HG03097 (cell line): ENCODE measurements at regions not wholly inside any gene's neighbourhood (a gene's known extent, or its start where the extent isn't known, plus 50 kb on each side); places are given as distances from the start of the nearest gene placed in this dataset.
"Not testable (repeated sequence)": the region's sequence is repeated elsewhere in the genome, so short reads cannot be mapped to it uniquely, and the experiment has no call there.

ENCODE experiments used
- ATAC-seq: cut with Tn5 transposase; IDR thresholded peaks from one replicate; pipeline ENCODE4 v1.9.1; 2021; ENCODE audit not compliant: unreplicated experiment, low FRiP score

DNA sequence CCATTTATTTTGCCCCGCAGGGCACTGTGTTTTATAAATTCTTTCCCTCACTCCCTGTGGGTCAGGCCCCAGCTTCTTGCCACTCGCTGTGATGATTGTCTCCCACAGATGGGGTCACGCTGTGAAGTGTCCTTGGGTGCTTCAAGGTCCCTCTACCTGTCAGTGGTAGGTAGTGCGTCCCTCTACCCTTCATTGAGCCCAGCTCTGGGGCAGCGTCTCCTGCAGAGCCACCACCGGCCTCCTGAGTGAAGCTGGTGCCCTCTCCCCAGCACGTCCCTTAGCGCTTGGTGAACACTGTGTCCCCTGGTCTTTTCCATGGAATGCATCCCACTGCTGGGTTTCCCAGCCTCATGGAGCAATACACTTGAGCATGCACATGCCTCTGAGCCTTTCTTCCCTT is 108.2 kb downstream of the NRN1 start:
- no peak for ATAC-seq

DNA sequence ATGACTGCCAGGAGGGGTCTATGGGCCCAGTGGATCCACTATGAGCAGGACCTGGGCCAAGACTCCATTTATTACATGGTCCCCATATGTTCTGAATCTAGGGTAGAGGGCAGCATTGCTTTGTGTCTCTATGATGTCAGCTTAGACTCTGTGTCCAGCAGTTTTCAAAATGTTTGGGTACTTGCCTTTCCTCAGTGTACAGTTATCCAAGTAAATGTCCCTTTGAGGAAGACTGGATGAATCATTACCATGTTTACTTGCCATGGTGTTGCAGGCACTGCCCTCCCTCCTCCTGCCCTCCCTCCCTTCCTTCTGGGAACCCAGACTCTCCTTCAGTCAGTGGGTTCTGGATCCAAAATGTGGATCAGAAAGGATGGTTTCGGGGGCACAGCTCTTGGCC is 108.6 kb downstream of the NRN1 start:
- no peak for ATAC-seq

DNA sequence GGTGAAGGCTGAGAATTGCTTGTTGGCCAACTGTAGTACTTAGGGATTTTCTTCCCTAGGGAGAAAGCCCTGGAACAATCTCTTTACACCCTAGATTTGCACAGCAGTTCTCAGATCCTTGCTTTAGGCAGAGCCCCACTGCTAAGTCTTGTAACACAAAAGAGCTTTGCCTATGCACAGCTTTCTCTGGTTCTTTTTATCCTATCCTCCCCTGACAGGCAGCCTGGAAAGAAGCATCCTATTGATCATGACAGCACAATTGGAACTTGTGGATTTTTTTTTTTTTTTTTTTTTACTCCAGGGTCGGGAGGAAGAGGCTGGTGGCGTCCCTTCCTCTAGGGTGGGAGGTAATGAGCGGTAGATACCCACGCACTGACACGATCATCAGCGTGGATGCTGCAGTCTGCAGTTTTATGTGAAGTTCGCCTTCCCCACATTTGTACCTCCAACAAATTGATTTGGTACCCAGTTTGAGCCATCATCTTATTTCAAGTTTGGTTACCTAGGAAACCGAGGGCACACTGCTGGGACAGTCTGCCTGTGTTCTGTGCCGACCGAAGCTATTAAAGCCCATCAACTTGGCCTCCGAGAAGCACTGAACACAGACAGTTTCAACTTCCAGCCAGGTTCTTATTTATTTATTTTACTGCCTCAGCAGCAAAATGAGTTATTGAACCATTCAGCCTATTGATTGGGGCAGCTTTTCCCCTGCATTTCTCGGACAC is 110.1 kb downstream of the NRN1 start:
- no peak for ATAC-seq

DNA sequence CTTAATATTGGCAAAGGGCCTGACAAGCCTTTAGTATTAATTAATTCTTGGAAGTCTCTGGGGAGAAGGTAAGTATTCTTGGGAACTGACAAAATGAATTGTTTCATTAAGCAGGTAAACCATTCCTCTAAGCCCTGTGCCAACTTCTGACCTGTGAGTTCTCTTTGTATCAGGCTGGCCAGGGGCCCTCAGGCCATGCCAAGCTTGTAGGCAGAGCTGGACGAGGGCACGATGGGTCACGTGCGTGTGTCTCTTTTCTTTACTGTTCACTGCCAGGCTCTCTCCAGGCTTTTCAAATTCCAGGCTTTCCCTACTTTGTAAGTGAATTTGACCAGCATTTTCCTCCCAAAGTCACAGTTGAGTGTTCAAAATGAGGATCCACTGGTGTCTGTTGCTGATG is 112.4 kb downstream of the NRN1 start:
- ATAC-seq: no peak

DNA sequence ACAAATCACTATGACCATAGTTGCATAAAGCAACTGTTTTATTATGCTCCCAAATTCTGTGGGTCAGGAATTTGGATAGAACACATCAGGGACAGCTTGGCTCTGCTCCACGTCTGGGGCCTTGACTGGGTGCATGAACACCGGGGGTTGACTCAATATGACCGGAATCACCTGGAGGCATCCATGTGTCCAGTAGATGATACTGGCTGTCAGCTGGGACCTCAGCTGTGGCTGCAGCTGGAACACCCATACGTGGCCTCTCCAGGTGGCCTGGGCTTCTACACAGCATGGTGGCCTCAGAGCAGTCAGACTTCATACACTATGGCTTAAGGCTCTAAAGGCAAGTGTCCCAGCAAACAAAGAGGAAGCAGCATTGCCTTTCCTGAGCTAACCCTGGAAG is 113.4 kb downstream of the NRN1 start:
- ATAC-seq: no peak

DNA sequence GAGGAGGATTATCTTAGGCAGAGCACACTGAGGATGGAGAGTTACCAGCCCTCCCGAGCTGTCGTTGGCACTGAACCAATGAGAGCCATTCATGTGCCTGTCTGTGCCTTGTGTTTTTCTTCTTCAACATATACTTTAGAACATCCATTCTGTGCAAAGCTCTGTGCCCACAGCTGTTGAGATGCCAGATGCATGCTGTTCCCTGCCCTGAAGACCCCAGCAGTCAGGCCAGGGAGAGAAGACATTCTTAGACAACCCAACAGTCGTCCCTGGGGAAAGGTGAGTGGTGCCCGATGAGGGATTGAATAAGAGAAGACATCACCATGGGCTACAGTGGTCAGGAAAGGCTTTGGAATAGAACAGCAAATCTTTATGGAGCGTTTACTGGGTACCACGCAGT is 114.1 kb downstream of the NRN1 start:
- ATAC-seq: no peak

DNA sequence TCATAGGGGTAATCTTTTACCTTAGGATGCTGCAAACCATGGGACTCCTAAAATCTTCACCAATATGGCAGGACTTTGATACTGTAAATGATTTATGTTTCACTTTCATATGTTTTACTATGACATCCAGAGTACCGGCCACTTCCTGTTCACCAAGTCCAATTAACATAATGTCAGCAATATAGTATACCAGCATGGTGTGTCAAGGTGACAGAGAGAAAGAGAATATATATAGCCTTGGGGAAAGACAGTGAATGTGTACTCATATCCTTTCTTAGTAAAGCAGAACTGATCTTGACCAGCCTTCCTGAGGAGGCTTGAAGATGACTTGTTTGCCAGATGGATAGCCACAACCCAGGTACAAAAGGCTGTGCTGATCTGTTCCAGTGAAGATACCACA is 127.9 kb downstream of the NRN1 start:
- no peak for ATAC-seq

DNA sequence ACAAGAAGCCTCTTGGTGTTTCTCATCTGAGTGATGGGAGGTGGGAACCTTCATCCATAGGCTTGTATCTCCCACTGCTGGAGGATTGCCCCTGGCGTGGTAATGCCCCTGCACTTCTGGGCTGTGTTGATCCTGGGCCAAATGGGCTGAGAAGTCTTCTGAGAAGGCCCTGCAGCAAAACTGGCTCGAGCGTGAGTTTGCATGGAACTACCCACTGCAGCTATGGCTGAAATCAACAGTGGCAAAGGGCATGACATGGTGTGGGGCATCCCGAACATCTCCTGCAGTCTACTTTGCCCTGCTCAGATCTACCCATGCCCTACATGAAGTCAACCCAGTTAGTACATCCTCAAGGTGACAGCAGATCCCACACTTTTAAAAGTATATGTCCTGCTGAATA is 130.6 kb downstream of the NRN1 start:
- no peak for ATAC-seq

DNA sequence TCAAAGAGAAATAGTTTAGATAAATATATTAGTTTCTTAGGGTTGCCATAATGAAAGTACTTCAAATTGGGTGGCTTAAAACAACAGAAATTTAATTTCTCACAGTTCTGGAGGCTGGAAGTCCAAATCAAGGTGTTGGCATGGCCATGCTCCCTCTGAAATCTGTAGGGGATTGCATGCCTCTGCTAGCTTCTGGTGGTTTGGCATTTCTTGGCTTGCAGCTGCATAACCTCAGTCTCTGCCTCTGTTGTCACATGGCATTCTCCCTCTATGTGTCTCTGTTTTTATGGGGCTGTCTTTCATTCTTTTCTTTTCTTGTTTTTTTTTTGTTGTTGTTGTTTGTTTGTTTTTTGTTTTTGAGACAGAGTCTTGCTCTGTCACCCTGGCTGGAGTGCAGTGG is 132.7 kb downstream of the NRN1 start:
- ATAC-seq: not testable (repeated sequence)

DNA sequence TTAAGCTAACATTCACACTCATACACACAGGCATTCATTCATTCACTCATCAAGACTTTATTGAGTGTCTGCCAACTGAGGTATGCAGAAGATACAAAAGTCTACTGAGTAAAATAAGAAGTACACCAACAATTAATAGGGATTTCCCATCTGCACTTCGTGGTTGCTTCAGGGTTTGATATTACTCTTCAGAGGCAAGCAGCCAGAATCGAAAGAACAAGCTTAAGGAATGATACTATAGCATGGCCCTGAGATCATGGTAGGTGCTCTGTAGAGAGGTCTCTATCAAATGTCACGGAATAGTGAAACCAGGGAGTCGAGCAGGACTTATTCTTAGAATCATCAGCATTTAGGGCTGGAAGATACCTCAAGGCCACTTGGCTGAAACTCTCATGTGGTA is 135.4 kb downstream of the NRN1 start:
- no peak for ATAC-seq

DNA sequence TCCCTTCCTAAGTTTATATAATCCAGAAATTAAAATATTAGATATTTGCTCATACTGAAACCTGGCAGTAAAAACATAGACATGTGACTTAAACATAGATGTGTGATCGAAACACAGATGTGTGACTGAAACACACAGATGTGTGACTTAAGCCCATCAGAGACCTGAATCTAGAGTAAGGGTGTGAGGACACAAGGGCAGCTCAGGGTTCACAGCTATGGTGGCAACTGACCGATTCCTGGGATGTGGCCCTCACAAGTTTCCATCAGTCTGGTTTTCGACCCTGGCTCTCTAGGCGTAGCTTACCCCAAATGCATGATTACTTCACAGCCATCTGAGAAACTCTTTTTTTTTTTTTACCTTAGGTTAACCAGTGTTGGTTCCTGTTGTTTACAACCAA is 137.0 kb downstream of the NRN1 start:
- no peak for ATAC-seq

DNA sequence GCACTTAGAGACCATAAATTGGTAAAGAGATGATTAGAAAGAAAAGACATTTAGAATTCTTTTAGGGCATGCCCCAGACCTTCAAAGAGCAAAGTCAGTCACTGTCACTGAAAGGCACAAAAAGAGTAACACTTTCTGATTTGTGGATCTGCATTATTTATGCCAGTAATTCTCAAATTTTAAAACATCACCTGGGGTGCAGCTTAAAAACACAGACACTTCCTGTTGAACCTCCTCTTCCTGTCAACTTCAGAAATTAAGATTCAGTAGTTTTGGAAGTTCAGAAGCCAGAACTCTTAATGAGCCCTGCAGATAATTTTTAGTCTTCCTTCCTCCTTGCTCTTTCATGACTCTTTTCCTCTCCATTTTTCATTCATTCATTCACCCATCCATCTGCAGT is 137.5 kb downstream of the NRN1 start:
- no peak for ATAC-seq

DNA sequence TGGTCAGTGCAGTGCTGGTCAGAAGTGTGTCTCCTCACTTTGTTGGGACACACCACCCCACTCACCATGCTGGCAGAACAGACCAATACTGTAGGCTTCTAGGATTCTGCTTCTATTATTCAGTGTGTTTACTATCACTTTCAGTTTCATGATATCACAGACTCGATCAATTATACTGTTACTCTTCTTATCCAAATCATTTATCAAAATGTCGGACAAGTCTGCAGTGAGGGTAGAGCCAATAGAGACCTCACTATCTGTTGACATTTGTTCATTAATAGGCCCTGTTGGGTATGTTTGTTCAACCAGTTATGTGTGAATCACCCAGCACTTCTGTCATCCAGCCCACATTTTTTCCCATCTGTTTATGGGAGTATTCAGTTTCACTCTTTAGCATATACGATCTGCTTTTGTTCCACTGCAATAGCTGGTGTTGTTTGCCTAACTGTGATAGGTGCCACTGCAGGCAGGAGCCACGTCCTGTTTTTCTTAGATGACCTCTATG is 140.1 kb downstream of the NRN1 start:
- ATAC-seq: no peak

DNA sequence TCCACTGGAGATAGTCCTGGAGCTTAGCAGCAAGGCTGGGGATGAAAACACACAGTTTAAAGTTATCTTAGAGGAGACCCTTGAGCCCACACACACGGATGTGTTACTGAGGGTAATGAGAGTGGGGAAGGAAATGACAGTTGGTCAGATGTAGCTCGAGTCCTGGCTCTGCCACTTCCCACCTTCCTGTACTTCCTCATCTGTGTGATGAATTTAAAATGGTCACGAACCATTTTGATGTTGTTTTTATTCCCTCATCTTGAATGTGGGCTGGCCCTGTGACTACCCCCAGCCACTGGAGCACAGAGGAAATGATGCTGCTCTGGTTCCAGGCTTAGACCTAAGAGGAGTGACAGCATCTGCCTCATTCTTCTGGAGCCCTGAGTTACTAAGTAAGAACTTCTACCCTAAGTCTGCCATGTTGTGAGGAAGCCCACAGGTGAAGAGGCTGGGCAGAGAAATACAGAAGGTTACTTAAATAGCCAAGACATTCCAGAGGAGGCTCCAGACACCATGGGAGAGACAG is 141.2 kb downstream of the NRN1 start:
- ATAC-seq: no peak

DNA sequence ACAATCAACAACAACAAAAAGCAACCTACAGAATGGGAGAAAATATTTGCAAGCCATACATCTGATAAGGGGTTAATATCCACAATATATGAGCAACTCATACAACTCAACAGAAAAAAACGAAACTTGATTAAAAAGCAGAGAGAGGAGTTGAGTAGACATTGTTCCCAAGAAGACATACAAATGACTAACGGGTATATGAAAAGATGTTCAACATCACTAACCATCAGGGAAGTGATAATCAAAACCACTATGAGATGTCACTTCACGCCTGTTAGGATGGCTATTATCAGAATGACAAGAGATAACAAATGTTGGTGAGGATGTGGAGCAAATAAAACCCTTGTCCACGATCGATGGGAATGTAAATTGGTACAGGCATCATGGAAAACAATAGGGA is 145.9 kb downstream of the NRN1 start:
- no peak for ATAC-seq

DNA sequence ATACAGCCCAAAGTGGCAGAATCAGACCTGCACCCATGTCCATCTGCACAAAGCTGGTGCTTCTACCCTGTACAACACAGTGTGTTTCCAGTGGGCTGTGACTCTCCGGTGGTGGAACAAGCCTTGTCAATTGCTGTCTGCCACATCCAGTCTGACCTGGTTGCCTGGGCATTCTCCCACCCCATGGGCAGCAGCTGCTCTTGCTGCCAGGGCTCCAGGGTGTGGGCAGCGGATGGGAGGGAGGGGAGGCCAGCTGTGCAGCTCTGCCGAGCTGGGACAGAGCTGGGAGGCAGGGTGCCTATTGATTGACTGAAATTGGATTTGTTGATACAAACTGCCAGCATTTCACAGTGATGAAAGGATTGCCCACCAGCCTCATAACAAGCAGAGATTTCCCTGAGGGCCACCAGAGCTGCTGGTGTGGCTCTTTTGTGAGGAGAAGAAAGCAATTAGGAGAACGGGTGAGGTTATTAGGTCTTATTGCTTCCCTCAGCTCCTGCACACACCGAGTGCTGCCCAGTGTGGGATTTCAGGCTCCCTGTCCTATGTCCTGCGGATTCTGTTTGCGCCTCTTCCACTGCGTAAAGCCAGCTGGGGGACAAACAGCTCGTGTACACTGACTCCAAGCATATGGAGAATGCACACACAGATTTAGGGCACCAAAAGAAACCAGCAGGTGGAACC is 150.8 kb downstream of the NRN1 start:
- no peak for ATAC-seq

DNA sequence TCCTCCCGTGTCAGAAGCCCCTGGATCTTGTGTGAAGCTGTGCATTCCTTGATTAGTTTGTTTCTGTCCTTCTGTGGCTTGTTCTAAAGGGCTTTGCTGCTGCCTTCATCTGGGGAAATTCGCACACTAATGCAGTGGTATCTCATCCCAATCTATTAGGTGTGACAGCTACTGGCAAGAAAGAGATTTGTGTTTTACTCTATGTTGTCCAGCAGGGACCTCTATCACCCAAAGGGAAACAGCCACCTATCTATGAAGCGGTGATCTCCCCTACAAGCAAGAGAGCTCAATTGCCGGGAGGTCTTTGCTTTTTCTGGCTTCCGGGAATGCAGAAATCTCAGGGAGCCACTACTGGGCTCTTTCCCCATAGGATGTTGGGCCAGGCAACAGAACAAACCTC is 151.8 kb downstream of the NRN1 start:
- no peak for ATAC-seq

DNA sequence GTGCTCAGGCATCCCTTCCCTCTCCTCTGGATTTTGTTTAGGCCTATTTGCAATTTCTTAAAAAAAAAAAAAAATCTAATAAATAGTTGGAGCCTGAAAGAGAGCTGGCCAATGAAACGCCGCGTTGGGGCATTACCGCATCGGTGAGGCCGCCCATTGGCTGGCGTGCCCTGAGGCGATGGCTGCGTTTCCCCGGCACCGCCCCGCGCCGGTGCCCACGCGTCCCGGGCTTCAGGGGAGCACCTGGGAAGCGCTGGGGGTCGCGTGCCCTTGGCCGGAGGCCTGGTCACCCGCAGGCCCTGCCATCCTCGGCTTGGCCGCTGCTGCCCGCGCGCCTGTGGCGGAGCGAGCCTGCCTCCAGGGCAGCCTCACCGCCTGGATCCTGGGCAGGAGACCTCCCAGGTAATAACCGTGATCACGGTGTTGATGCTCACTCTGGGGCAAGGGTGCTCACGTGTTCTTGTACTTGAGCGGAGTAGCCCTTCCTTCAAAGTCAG is 155.4 kb downstream of the NRN1 start:
- no peak for ATAC-seq

DNA sequence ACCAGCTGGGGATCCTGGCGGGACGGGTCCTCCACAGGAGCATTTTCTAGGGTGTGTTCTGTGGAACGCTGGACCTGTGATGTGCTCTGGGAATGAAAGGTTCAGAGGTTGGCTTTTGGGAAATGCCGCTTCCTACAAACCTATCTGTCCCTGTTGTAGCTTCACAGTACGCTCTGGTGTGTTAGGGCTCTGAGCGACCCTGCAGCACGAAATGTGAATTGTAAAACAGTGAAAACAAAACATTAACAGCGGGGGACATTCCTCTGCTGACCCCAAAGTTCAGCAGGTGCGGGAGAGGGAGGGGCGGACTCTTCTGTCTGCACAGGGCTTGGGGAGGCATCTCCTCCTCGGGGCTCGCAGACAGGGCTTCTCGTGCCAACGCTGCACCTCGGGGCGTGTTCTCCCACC is 155.9 kb downstream of the NRN1 start:
- ATAC-seq: no peak

DNA sequence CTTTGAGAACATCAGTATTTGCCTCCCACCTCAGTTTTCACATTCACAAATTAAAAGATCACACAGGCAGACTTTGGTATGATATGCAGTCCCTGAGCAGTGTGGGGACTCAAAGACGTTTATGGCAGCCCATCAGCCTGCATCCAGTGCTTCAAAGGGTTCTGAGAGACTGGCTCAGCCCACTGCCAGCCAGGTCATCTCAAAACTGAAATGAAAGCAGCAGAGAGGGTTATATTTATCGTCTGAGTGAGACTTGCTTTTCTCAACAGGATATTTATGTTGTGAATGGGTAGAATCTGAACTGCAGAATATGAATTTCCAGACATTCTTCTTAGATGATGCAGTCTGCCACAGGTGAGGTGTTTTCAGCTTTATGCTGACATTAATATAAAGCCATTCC is 159.8 kb downstream of the NRN1 start:
- ATAC-seq: no peak

DNA sequence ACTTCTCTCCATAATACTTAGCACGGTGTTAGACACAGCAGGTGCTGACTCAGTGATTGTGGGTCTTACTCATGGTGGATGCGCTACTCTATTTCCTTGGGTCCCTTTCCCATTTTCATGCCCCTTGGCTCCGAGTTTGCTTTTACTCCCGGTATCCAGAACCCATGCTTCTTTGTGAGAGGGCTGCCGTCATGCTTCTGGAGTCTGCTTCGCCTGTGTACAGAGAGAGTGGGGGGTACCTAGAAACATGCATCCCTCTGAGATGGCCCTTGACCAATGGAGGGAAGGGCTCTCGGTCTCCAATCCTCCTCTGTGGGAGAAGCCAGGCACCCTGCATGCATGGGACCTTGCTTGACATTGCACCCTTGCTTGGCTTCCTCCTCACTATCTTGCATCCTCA is 160.4 kb downstream of the NRN1 start:
- no peak for ATAC-seq

DNA sequence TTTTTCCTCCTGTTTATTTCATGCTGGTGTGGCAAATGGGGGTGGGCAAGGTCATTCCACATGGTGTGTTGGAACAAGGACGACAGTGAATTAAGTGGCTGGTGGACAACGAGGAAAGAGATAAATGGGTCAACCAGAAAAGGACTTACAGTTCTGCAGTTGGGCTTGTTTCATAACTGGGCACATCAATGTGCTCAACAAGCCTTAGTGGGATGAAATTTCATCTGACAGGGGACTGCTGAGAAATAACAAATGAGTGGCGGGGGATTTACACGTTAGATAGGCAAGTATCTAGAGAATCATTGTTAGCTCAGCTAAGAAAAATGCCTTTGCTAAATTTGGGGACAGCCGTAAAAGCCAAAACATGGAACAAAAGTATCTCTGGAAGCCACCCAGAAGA is 163.6 kb downstream of the NRN1 start:
- no peak for ATAC-seq
